HUES48 (cell line): ENCODE measurements at regions not wholly inside any gene's neighbourhood (a gene's known extent, or its start where the extent isn't known, plus 50 kb on each side); places are given as distances from the start of the nearest gene placed in this dataset.
"Not testable (repeated sequence)": the region's sequence is repeated elsewhere in the genome, so short reads cannot be mapped to it uniquely, and the experiment has no call there.

Experiments used
- H3K27ac ChIP-seq: one replicate; pipeline ENCODE4 v1.7.0; 2013; ENCODE audit warnings: low read depth, low read length, inconsistent platforms
- H3K27me3 ChIP-seq: 2 replicates; pipeline ENCODE4 v1.6.1; 2013; ENCODE audit warnings: mild to moderate bottlenecking, low read length; ENCODE audit not compliant: control insufficient read depth, insufficient read depth
- H3K36me3 ChIP-seq: 2 replicates; pipeline ENCODE4 v1.6.1; 2013; ENCODE audit warnings: low read length; ENCODE audit not compliant: control insufficient read depth, insufficient read depth
- H3K4me1 ChIP-seq: 2 replicates; pipeline ENCODE4 v1.6.1; 2013; ENCODE audit warnings: mild to moderate bottlenecking, low read length; ENCODE audit not compliant: control insufficient read depth, insufficient read depth
- H3K4me3 ChIP-seq: 2 replicates; pipeline ENCODE4 v1.5.1; 2013; ENCODE audit warnings: mild to moderate bottlenecking, low read depth, low read length
- H3K9ac ChIP-seq: 2 replicates; pipeline ENCODE4 v1.6.1; 2013; ENCODE audit warnings: mild to moderate bottlenecking, low read depth, low read length, moderate library complexity
- H3K9me3 ChIP-seq: 2 replicates; pipeline ENCODE4 v1.6.1; 2013; ENCODE audit warnings: low read length; ENCODE audit not compliant: control insufficient read depth, insufficient read depth

GRCh38 chr7:9600974-9601373 lies 1167.6 kb downstream of the NXPH1 start:
- Histone ChIP-seq H3K27ac (no peak overlapping the region), H3K9me3 (no peaks in the 10 kb centered on the region)

DNA sequence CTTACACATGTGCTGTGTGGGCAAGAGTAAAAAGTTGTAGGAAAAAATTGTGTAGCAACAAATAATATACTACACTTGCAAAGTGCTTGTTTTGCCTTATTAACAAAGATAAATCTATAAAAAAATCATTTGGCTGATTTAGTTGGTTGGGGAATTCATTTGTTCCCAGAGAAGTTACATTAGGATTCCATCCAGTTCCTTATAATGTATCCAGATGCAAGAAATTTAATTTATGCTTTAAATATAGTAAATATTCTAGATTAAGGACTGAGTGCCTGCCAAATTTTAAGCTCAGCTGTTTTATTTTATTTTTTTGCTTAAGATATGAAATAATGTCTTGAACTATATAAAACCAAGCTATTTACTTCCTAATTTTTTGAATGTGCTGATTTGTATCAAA lies 1169.9 kb downstream of the NXPH1 start:
- Histone ChIP-seq H3K9ac (no peak overlapping the region), H3K4me3 (no peak overlapping the region), H3K27me3 (no peaks in the 10 kb centered on the region), H3K27ac (no peak overlapping the region), H3K4me1 (no peaks in the 10 kb centered on the region), H3K9me3 (no peaks in the 10 kb centered on the region), H3K36me3 (no peaks in the 10 kb centered on the region)

More at GRCh38 chr7:9600974-9601373, 1167.6 kb downstream of the NXPH1 start:
- H3K4me1 ChIP-seq: no peaks in the 10 kb centered on the region
- H3K4me3 ChIP-seq: no peak overlapping the region
- H3K9ac ChIP-seq: no peak overlapping the region
- no peaks in the 10 kb centered on the region for H3K36me3 ChIP-seq
- no peaks in the 10 kb centered on the region for H3K27me3 ChIP-seq

DNA sequence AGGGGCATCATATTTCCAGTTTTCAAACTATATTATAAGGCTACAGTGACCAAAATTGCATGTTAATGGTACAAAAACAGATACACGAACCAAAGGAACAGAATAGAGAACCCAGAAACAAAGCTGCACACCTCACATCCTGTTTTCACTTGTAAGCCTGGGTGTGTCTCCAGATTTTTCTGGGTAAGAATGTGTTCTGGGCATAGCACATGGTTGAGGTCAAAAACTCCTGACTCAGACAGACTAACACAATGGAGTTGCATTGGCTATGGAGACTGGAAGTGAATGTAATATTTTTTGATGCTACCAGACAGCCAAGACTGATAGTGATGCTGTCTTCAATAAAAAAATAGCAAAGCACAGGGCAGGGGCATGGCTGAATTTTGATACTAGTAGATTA lies 1175.2 kb downstream of the NXPH1 start:
- Histone ChIP-seq H3K27ac (no peak overlapping the region), H3K36me3 (no peaks in the 10 kb centered on the region), H3K9ac (no peak overlapping the region), H3K4me3 (no peak overlapping the region), H3K9me3 (no peaks in the 10 kb centered on the region), H3K4me1 (no peaks in the 10 kb centered on the region), H3K27me3 (no peaks in the 10 kb centered on the region)

- H3K9me3 ChIP-seq, H3K27ac ChIP-seq: not testable (repeated sequence)
Measured at GRCh38 chr7:9620899-9621298, 1187.5 kb downstream of the NXPH1 start.

GRCh38 chr7:9621306-9621902 lies 1188.0 kb downstream of the NXPH1 start:
- H3K27ac ChIP-seq, H3K4me1 ChIP-seq, H3K9me3 ChIP-seq, H3K27me3 ChIP-seq, H3K9ac ChIP-seq, H3K36me3 ChIP-seq: not testable (repeated sequence)
- H3K4me3 ChIP-seq: peak overlapping the region; percentile 39; the same call in 1 of the 2 replicates

More at GRCh38 chr7:9620899-9621298, 1187.5 kb downstream of the NXPH1 start:
- H3K9ac ChIP-seq, H3K36me3 ChIP-seq, H3K4me1 ChIP-seq, H3K27me3 ChIP-seq: not testable (repeated sequence)
- H3K4me3 ChIP-seq: peak overlapping the region; percentile 39; the same call in 1 of the 2 replicates

DNA sequence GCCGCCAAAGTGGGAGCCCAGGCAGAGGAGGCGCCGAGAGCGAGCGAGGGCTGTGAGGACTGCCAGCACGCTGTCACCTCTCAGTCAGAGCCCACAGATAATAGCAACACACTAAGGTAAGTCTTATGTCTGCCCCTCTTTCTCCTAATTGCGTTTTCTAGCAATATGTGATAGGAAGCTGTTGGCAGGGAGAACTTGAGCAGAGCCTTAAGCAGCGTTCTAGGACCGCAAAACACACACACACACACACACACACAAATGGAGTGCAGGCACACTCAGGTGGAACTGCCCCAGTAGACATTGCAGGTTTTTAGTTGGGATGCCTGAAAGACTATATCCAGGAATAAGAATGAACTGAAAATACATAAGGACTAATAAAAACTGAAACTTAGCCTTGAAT lies 1188.5 kb downstream of the NXPH1 start:
- Histone ChIP-seq H3K36me3 (no peaks in the 10 kb centered on the region), H3K9ac (no peak overlapping the region), H3K27ac (no peak overlapping the region), H3K4me3 (peak overlapping the region; percentile 39; the same call in 1 of the 2 replicates), H3K9me3 (no peaks in the 10 kb centered on the region), H3K4me1 (no peaks in the 10 kb centered on the region), H3K27me3 (no peaks in the 10 kb centered on the region)

DNA sequence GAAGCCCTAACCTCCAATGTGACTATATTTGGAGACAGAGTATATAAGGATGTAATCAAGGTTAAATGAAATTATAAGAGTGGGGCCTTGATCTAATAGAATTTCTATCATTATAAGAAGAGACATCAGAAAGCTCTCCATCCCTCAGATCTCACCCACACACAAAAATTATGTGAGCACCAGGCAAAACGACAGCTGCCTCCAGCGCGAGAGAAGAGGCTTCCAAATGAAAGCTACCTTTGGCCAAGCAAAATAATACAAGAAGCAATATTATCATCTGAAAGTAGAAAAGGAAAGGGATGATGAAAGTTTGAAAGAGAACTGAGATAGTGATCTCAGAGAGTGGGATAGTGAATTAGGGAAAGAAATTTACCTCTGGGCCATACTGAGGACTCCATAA lies 1192.5 kb downstream of the NXPH1 start:
- Histone ChIP-seq H3K27me3 (no peaks in the 10 kb centered on the region), H3K27ac (no peak overlapping the region), H3K4me1 (peaks cover 6% of the 10 kb centered on the region; the same call in 1 of the 2 replicates), H3K9me3 (no peaks in the 10 kb centered on the region), H3K9ac (no peak overlapping the region), H3K36me3 (no peaks in the 10 kb centered on the region), H3K4me3 (no peak overlapping the region)

DNA sequence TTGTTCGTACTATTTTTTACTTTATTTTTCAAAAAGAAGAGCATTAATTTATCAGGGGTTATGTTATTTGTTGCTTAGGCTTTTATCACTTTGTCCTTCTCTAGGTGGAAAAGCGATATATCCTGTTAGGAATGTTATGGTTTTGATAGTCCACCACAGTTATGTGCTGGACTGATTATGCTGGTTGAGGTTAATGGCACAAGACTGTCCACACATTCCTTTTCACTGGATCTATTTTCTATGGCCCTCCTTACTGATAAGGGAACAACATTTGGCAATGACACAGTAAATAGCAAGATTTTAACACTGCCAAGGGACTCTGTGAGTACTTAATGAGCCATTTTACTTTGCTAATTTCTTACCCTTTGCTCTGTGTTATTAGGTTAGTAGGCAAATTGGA lies 1212.3 kb downstream of the NXPH1 start:
- Histone ChIP-seq H3K4me1 (no peaks in the 10 kb centered on the region), H3K27ac (no peak overlapping the region), H3K36me3 (no peaks in the 10 kb centered on the region), H3K9ac (no peak overlapping the region), H3K9me3 (no peaks in the 10 kb centered on the region), H3K27me3 (no peaks in the 10 kb centered on the region), H3K4me3 (no peak overlapping the region)

DNA sequence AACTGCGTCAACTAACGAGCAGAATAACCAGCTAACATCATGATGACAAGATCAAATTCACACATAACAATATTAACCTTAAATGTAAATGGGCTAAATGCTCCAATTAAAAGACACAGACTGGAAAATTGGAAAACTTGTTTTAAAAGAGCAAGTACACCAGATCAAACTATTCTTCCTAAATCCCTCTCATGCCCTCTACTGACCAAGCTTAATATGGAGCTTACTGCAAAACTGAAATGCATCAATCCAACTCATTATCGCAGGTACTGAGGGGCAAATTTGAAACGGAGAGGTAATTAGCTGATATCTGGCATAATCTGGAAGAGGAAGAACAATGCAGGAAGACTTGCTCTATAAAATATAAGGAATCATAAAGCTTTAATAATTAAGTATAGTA lies 1223.8 kb downstream of the NXPH1 start:
- no peak overlapping the region for H3K9ac ChIP-seq
- H3K27ac ChIP-seq: no peak overlapping the region
- no peaks in the 10 kb centered on the region for H3K4me1 ChIP-seq
- H3K36me3 ChIP-seq: no peaks in the 10 kb centered on the region
- H3K4me3 ChIP-seq: no peak overlapping the region
- no peaks in the 10 kb centered on the region for H3K27me3 ChIP-seq
- no peaks in the 10 kb centered on the region for H3K9me3 ChIP-seq

GRCh38 chr7:9671979-9672917 lies 1238.8 kb downstream of the NXPH1 start:
- H3K9ac ChIP-seq: no peak overlapping the region
- no peaks in the 10 kb centered on the region for H3K27me3 ChIP-seq
- no peak overlapping the region for H3K4me3 ChIP-seq
- no peak overlapping the region for H3K27ac ChIP-seq
- H3K9me3 ChIP-seq: no peaks in the 10 kb centered on the region
- H3K4me1 ChIP-seq: no peaks in the 10 kb centered on the region
- no peaks in the 10 kb centered on the region for H3K36me3 ChIP-seq

- H3K36me3 ChIP-seq: no peaks in the 10 kb centered on the region
- H3K27ac ChIP-seq: no peak overlapping the region
- no peaks in the 10 kb centered on the region for H3K4me1 ChIP-seq
- no peaks in the 10 kb centered on the region for H3K27me3 ChIP-seq
- no peak overlapping the region for H3K4me3 ChIP-seq
- peaks cover 3% of the 10 kb centered on the region; the same call in 1 of the 2 replicates for H3K9me3 ChIP-seq
- H3K9ac ChIP-seq: no peak overlapping the region
Measured at GRCh38 chr7:9680713-9681112, 1247.3 kb downstream of the NXPH1 start.
